Right cardiac atrium (tissue), 5 donors: ENCODE measurements at regions not wholly inside any gene's neighbourhood (a gene's known extent, or its start where the extent isn't known, plus 50 kb on each side); places are given as distances from the start of the nearest gene placed in this dataset.
"Not testable (repeated sequence)": the region's sequence is repeated elsewhere in the genome, so short reads cannot be mapped to it uniquely, and the experiment has no call there.

Experiments
- ATAC-seq, 2 donors: fragments of 200-7000 bp; cut with Tn5 transposase; one replicate each; pipeline versions ENCODE4 v1.8.0 to v1.9.1; 2020; ENCODE audit warnings: moderate library complexity in 2 of 2, mild to moderate bottlenecking in 1 of 2
- DNase-seq, 3 donors: peaks; one replicate each; pipeline ENCODE4 v3.0.0-alpha.2; 2020
- H3K27ac ChIP-seq: one replicate; pipeline ENCODE4 v1.5.1; 2013; ENCODE audit warnings: mild to moderate bottlenecking, low read length, control low read depth, moderate library complexity
- H3K27me3 ChIP-seq: one replicate; pipeline ENCODE4 v1.6.1; 2013; ENCODE audit not compliant: control insufficient read depth, insufficient read depth
- H3K4me1 ChIP-seq: one replicate; pipeline ENCODE4 v1.6.1; 2013; ENCODE audit warnings: low read length; ENCODE audit not compliant: control insufficient read depth, insufficient read depth
- H3K4me3 ChIP-seq: one replicate; pipeline ENCODE4 v1.5.1; 2013; ENCODE audit warnings: low read length, control low read depth
- H3K9me3 ChIP-seq: one replicate; pipeline ENCODE4 v1.6.1; 2013; ENCODE audit warnings: low read length; ENCODE audit not compliant: control insufficient read depth
- WGBS: extraction: QIAGEN DNeasy Blood & Tissue Kit; methylation state at CpG from one replicate; pipeline ENCODE4 v1.1.7; 2013; 5-methylcytosine and 5-hydroxymethylcytosine counted together
- intact Hi-C, 4 donors: fragments of 100-400 bp; cut with DNase I; formaldehyde crosslinking; loops; one replicate each; pipeline versions ENCODE4 v1.11.0 to v1.14.0; 2022 to 2023
- donor health status: healthy with polysubstance abuse.
- donor health status: DM: no; HTN: yes; CAD: no.
- donor health status: DM: no; HTN: no; CAD: no.
- donor health status: DM: no; HTN: yes; CAD: no; lungs with severe emphysema.
- donor health status: DM: yes; HTN: yes; CAD: no.

DNA sequence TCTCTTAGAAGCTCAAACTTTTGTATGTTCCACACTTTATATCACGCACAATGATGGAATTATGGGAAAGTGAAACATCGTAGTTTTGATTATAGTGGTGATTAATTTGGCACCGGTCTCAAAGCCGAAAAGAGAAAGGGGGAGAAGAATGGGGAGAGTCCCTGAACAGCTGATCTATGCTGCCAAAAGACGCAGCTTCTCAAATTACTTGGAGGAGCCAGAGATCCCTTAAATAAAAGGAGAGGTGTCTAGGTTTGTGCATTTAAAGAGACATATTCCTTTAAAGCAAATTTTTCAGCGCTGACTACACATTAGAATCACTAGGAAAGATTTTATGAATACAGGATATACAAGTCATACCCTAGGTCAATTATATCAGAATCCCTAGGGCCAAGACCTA, 599.6 kb upstream of the ADAMTS5 start:
- intact Hi-C loops = loop anchor here in 3 of 4 donors (5.0 to 10.0 kb wide), 4 partner anchors 138 to 722 kb away; partner anchors contain the start of gene ADAMTS1 (in 1 of the 3)
- no peaks in the 10 kb centered on the region for H3K27me3 ChIP-seq
- no peak for DNase-seq
- no peak for ATAC-seq
- H3K9me3 ChIP-seq = no peaks in the 10 kb centered on the region
- WGBS = 77% methylated on average over 6 of the region's 6 CpGs
- peaks cover 6% of the 10 kb centered on the region for H3K4me1 ChIP-seq
- no peak overlapping the region for H3K27ac ChIP-seq
- H3K4me3 ChIP-seq = no peak overlapping the region

DNA sequence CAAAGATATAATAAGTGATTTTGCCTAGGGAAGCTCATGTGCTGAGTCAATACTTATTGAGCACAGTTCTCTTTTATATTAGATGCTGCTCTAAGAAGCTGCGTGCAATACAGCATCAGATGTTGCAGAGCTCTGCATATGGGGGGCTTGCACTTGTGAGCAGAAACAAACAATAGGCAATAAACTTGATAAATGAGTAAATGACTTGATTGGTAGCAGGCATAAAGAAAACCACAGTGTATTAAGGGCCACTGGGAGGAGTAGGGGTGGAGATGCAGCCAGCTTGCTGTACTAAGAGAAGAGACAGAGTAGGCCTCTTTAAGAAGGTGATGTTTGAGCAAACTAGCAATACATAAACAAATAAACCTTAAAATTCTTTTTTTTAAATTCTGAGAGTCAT, 598.5 kb upstream of the ADAMTS5 start:
- no peak overlapping the region for H3K27ac ChIP-seq
- no peak for ATAC-seq
- H3K4me1 ChIP-seq = peaks cover 5% of the 10 kb centered on the region
- intact Hi-C loops = loop anchor here in 3 of 4 donors (5.0 to 10.0 kb wide), 4 partner anchors 139 to 721 kb away; partner anchors contain the start of gene ADAMTS1 (in 1 of the 3)
- WGBS = 97% methylated on average over 1 of the region's 1 CpG
- no peak overlapping the region for H3K4me3 ChIP-seq
- no peaks in the 10 kb centered on the region for H3K9me3 ChIP-seq
- no peak for DNase-seq
- H3K27me3 ChIP-seq = no peaks in the 10 kb centered on the region

DNA sequence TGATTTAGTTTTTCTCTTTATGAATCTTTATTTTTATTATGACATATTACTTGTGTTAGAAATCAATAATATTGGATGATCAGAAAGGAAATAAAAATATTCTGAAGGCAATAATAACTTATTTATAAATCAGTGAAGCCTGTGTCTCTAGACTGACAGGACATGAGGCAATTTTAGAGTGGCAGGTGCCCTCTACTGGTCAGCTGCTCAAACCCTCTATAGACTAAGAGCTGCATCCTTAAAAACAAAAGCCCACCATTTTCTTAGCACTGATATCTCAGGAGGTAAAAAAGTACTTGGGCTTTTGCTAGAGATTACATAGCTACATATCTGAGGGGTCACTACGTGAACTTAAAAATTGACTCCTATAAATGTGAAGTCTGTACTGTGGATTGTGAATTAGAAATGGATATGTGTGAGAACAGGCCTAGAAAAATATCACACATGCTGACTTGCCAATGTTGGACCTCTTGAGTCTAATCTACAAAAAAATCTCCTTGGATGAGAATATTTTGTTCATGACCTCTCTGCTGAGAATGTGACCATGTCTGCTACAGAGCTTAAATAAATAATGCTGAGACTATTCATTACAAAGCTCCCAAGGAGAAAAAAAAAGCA, 597.9 kb upstream of the ADAMTS5 start:
- no peaks in the 10 kb centered on the region for H3K27me3 ChIP-seq
- ATAC-seq = peak; percentile 72 to 80

DNA sequence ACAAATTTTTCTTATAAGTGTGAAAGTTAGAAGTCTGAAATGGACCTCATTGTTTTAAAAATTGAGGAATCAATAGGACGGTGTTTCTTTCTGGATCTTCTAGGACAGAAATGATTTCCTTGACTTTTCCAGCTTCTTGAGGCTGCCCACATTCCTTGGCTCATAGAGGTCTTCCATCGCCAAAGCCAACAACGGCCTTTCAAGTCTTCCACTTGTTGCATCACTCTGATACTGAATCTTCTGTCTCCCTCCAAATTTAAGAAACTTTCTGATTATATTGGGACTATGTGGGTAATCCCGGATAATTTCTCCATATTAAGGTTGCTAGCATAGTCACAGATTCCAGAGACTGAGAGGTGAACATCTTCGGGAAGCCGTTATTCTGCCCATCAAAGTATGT, 595.4 kb upstream of the ADAMTS5 start:
- ATAC-seq (no peak), DNase-seq (no peak)
- Histone ChIP-seq H3K27me3 (no peaks in the 10 kb centered on the region), H3K4me3 (no peak overlapping the region), H3K9me3 (no peaks in the 10 kb centered on the region), H3K4me1 (no peaks in the 10 kb centered on the region), H3K27ac (no peak overlapping the region)
- intact Hi-C loops = loop anchor here in 2 of 4 donors (10.0 kb wide), 3 partner anchors 142 to 718 kb away; partner anchors contain the start of gene ADAMTS1 (in 1 of the 2)
- 82% methylated on average over 6 of the region's 6 CpGs for WGBS

More for the DNA sequence above, 597.9 kb upstream of the ADAMTS5 start:
- Histone ChIP-seq H3K4me3 (no peak overlapping the region), H3K27ac (no peak overlapping the region), H3K4me1 (peaks cover under 1% of the 10 kb centered on the region), H3K9me3 (no peaks in the 10 kb centered on the region)
- WGBS = 40% methylated on average over 1 of the region's 1 CpG
- peak; percentile 39 to 61 (median 59) for DNase-seq
- intact Hi-C loops = loop anchor here in 3 of 4 donors (5.0 to 10.0 kb wide), 4 partner anchors 140 to 720 kb away; partner anchors contain the start of gene ADAMTS1 (in 1 of the 3)

DNA sequence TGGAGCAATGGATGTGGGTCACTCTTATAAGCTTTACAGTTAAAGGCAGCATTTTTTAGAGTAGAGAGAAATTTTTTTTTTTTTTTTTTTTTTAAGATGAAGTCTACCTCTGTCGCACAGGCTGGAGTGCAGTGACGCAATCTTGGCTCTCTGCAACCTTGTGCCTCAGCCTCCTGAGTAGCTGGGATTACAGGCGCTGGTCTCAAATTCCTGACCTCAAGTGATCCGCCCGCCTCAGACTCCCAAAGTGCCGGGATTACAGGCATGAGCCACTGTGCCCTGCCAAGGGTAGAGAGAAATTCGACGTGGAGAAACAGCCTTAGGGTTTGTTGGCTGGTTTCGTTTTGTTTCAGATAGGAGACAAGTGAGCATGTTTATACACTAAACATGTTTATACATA, 594.2 kb upstream of the ADAMTS5 start:
- WGBS = 86% methylated on average over 9 of the region's 9 CpGs
- Histone ChIP-seq H3K4me3 (no peak overlapping the region), H3K4me1 (no peaks in the 10 kb centered on the region), H3K27ac (no peak overlapping the region), H3K9me3 (no peaks in the 10 kb centered on the region), H3K27me3 (no peaks in the 10 kb centered on the region)
- ATAC-seq (no peak), DNase-seq (peak in 2 of 3 donors; percentile 28 to 37)
- intact Hi-C loops = loop anchor here in 2 of 4 donors (10.0 kb wide), 3 partner anchors 144 to 716 kb away; partner anchors contain the start of gene ADAMTS1 (in 1 of the 2)

DNA sequence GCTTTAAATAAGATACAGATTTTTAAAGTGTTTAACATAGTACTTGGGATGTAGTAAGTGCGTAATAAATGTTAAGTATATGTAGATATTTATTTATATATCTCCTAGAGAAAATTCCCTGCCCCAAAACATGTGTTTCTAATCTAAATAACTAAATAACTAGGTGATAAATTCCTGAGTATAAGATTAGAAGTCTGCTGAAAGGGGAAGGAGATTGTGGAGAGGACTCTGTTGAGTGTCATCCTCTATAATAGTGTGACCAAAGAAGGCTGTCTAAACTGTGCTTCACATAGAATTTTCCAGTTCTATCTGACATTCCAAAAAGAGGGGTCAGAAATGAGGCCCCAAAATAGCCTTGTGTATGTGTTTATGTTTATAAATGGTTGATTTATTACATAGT, 590.5 kb upstream of the ADAMTS5 start:
- Histone ChIP-seq H3K4me3 (no peak overlapping the region), H3K9me3 (no peaks in the 10 kb centered on the region), H3K27ac (no peak overlapping the region), H3K4me1 (no peaks in the 10 kb centered on the region), H3K27me3 (no peaks in the 10 kb centered on the region)
- intact Hi-C loops = no loop called here
- WGBS = 74% methylated on average over 1 of the region's 1 CpG
- no peak for ATAC-seq
- no peak for DNase-seq

DNA sequence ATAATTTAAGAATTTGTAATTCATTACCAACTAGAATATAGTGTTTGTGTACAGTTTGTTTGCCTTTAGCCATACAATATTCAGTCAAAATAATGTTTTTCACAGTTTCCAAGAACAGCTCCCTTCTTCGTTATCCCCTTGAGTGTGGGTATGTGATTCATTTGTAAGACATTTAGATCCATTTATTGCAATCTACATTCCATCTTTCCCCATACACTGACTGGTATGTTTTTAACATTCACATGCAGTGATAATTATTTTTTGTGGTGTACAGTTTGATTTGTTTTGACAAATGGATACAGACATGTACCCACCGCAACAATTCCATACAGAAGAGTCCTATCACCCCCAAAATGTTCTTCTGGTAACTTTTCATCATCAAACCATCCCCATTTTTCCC, 589.1 kb upstream of the ADAMTS5 start:
- Histone ChIP-seq H3K4me1 (no peaks in the 10 kb centered on the region), H3K9me3 (peaks cover 2% of the 10 kb centered on the region), H3K27ac (no peak overlapping the region), H3K27me3 (no peaks in the 10 kb centered on the region), H3K4me3 (no peak overlapping the region)
- DNase-seq (no peak), ATAC-seq (no peak)
- intact Hi-C loops = no loop called here
- 97% methylated on average over 2 of the region's 2 CpGs for WGBS

- intact Hi-C loops = no loop called here
- DNase-seq (no peak), ATAC-seq (peak in 1 of 2 donors; percentile 51)
Measured at GRCh38 chr21:27550287-27550686, 583.4 kb upstream of the ADAMTS5 start.

GRCh38 chr21:27548486-27548885, 581.6 kb upstream of the ADAMTS5 start:
- ATAC-seq (no peak), DNase-seq (no peak)
- Histone ChIP-seq H3K4me1 (no peaks in the 10 kb centered on the region), H3K9me3 (peaks cover 2% of the 10 kb centered on the region), H3K27me3 (no peaks in the 10 kb centered on the region), H3K4me3 (no peak overlapping the region), H3K27ac (no peak overlapping the region)
- intact Hi-C loops = no loop called here
- WGBS = 65% methylated on average over 4 of the region's 4 CpGs

More at GRCh38 chr21:27550287-27550686, 583.4 kb upstream of the ADAMTS5 start:
- H3K4me1 ChIP-seq = no peaks in the 10 kb centered on the region
- H3K27ac ChIP-seq = no peak overlapping the region
- H3K9me3 ChIP-seq = peaks cover 2% of the 10 kb centered on the region
- no peak overlapping the region for H3K4me3 ChIP-seq
- H3K27me3 ChIP-seq = no peaks in the 10 kb centered on the region

DNA sequence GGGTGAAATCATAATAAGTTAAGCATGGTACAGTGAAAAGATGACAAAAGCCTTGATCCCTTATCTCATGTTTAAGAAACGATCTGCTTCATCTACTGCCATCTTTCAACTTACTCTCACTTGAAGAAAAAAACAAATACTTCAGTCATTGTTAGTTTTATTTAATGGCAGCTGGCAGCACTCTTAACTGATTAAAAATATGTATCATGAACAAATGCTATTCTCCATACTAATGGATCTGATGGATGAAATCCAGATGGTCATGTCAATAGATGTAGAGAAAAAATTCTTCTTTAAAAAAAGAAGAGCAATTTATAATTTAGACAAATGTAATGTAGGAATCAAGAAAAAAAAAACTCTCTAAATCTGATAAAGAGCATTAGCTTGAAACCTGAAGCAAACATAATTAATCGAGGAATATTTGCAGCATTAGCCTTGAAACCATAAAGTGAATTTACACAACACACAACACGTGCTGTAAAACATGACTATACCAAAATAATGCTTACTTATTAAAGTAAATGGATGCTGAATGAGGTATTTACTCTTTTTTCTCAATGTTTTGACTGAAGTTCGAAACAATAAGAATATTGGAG, 579.0 kb upstream of the ADAMTS5 start:
- ATAC-seq (no peak), DNase-seq (no peak)
- Histone ChIP-seq H3K27ac (no peak overlapping the region), H3K9me3 (no peaks in the 10 kb centered on the region), H3K27me3 (no peaks in the 10 kb centered on the region), H3K4me3 (no peak overlapping the region), H3K4me1 (no peaks in the 10 kb centered on the region)
- intact Hi-C loops = no loop called here
- 87% methylated on average over 4 of the region's 4 CpGs for WGBS

DNA sequence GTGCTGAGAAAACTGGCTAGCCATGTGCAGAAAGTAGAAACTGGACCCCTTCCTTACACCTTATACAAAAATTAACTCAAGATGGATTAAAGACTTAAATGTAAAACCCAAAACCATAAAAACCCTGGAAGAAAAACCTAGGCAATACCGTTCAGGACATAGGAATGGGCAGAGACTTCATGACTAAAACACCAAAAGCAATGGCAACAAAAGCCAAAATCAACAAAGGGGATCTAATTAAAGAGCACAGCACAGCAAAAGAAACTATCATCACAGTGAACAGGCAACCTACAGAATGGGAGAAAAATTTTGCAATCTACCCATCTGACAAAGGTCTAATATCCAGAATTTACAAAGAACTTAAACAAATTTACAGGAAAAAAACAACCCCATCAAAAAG, 575.2 kb upstream of the ADAMTS5 start:
- H3K4me3 ChIP-seq, H3K27me3 ChIP-seq, ATAC-seq, H3K4me1 ChIP-seq, intact Hi-C loops, H3K27ac ChIP-seq, DNase-seq, H3K9me3 ChIP-seq: not testable (repeated sequence)
- 50% methylated on average over 1 of the region's 1 CpG for WGBS
